ENCODE measurements at regions not wholly inside any gene's neighbourhood (a gene's known extent, or its start where the extent isn't known, plus 50 kb on each side); places are given as distances from the start of the nearest gene placed in this dataset.

DNA sequence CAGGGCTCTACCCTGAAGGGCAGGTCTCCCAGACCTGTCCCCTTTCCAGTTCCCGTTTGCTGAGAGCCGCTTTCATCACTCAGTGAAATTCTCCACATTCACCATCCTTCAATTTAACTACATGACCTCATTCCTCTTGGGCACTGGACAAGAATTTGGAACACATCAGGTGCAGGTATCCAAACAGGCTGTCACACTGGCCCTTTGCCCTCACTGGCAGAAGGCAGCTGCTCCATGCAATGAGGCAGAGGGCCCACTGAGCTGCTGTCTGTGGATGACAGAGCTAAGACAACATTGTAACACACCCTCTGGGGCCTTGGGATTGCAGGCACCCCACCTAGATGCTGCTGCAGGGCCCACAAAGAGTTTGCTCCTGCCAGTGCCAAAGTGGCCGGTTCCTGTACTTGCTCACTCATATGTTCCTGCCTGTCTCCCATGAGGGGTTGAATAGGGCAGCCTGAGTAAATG, 55.1 kb downstream of the ACTL7B start:
- TF ChIP-seq, protein P1, sequence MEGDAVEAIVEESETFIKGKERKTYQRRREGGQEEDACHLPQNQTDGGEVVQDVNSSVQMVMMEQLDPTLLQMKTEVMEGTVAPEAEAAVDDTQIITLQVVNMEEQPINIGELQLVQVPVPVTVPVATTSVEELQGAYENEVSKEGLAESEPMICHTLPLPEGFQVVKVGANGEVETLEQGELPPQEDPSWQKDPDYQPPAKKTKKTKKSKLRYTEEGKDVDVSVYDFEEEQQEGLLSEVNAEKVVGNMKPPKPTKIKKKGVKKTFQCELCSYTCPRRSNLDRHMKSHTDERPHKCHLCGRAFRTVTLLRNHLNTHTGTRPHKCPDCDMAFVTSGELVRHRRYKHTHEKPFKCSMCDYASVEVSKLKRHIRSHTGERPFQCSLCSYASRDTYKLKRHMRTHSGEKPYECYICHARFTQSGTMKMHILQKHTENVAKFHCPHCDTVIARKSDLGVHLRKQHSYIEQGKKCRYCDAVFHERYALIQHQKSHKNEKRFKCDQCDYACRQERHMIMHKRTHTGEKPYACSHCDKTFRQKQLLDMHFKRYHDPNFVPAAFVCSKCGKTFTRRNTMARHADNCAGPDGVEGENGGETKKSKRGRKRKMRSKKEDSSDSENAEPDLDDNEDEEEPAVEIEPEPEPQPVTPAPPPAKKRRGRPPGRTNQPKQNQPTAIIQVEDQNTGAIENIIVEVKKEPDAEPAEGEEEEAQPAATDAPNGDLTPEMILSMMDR (IDR thresholded peaks at IDR 0.05), result no peak
- TF ChIP-seq POLR2A (IDR thresholded peaks at IDR 0.05), result no peak

All from adrenal gland (tissue), 5 donors.